BE2C (cell line): ENCODE measurements at regions not wholly inside any gene's neighbourhood (a gene's known extent, or its start where the extent isn't known, plus 50 kb on each side); places are given as distances from the start of the nearest gene placed in this dataset.
"Not testable (repeated sequence)": the region's sequence is repeated elsewhere in the genome, so short reads cannot be mapped to it uniquely, and the experiment has no call there.

Experiments
- DNase-seq: peaks from one replicate; pipeline ENCODE4 v3.0.0-alpha.2; 2020
- H3K27me3 ChIP-seq: fragments of 250-450 bp; sonication (Bioruptor Pico); 2 replicates; pipeline ENCODE4 v1.5.1; 2020; ENCODE audit warnings: mild to moderate bottlenecking
- H3K36me3 ChIP-seq: fragments of 250-450 bp; sonication (Bioruptor Pico); 2 replicates; pipeline ENCODE4 v1.5.1; 2020; ENCODE audit warnings: mild to moderate bottlenecking
- H3K4me1 ChIP-seq: fragments of 250-450 bp; sonication (Bioruptor Pico); 2 replicates; pipeline ENCODE4 v1.5.1; 2020
- H3K4me3 ChIP-seq: 2 replicates; pipeline ENCODE4 v1.5.1; 2011; ENCODE audit warnings: low read depth, low read length
- H3K9me3 ChIP-seq: fragments of 250-450 bp; sonication (Bioruptor Pico); 2 replicates; pipeline ENCODE4 v1.5.1; 2020
- TF ChIP-seq, protein P1 (sequence below): IDR thresholded peaks from 2 replicates; pipeline ENCODE4 v1.5.1; 2012; ENCODE audit warnings: mild to moderate bottlenecking, low read depth, low read length

DNA sequence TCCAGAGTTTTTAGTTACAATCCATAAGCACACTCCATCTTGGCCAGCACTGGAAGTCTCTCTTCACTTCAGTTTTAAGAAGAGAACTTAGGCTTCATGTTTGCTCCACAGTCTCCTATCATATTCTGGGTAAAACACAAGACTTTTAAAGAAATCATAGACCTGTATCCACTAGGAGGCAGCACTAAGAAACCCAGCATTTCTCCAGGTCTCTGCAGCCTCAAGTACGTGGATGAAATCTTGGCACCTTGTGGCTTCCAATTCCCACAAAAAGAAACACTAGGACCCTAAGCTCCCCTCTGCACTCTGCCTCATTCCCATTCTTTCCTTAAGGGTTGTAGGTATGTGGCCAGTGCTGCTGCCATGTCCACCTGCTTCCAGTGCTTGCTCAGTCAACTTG, 367.3 kb upstream of the CASK start:
- H3K9me3 ChIP-seq: no peaks in the 10 kb centered on the region
- TF ChIP-seq, protein P1, sequence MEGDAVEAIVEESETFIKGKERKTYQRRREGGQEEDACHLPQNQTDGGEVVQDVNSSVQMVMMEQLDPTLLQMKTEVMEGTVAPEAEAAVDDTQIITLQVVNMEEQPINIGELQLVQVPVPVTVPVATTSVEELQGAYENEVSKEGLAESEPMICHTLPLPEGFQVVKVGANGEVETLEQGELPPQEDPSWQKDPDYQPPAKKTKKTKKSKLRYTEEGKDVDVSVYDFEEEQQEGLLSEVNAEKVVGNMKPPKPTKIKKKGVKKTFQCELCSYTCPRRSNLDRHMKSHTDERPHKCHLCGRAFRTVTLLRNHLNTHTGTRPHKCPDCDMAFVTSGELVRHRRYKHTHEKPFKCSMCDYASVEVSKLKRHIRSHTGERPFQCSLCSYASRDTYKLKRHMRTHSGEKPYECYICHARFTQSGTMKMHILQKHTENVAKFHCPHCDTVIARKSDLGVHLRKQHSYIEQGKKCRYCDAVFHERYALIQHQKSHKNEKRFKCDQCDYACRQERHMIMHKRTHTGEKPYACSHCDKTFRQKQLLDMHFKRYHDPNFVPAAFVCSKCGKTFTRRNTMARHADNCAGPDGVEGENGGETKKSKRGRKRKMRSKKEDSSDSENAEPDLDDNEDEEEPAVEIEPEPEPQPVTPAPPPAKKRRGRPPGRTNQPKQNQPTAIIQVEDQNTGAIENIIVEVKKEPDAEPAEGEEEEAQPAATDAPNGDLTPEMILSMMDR: no peak
- DNase-seq: no peak

GRCh38 chrX:42289492-42290385, 366.4 kb upstream of the CASK start:
- no peak for DNase-seq
- TF ChIP-seq, protein P1: no peak
- no peaks in the 10 kb centered on the region for H3K9me3 ChIP-seq
- no peaks in the 10 kb centered on the region for H3K36me3 ChIP-seq
- H3K27me3 ChIP-seq: no peaks in the 10 kb centered on the region
- H3K4me3 ChIP-seq: no peak overlapping the region
- H3K4me1 ChIP-seq: no peaks in the 10 kb centered on the region

More for the DNA sequence above, 367.3 kb upstream of the CASK start:
- H3K4me3 ChIP-seq: no peak overlapping the region
- no peaks in the 10 kb centered on the region for H3K36me3 ChIP-seq
- no peaks in the 10 kb centered on the region for H3K27me3 ChIP-seq
- H3K4me1 ChIP-seq: no peaks in the 10 kb centered on the region

GRCh38 chrX:42285681-42286080, 362.3 kb upstream of the CASK start:
- H3K9me3 ChIP-seq, H3K4me1 ChIP-seq, H3K36me3 ChIP-seq, H3K4me3 ChIP-seq, DNase-seq, H3K27me3 ChIP-seq: not testable (repeated sequence)

GRCh38 chrX:42276982-42277690, 353.8 kb upstream of the CASK start:
- TF ChIP-seq, protein P1: no peak
- H3K36me3 ChIP-seq: no peaks in the 10 kb centered on the region
- H3K4me3 ChIP-seq: no peak overlapping the region
- H3K4me1 ChIP-seq: no peaks in the 10 kb centered on the region
- H3K27me3 ChIP-seq: no peaks in the 10 kb centered on the region
- no peak for DNase-seq
- H3K9me3 ChIP-seq: no peaks in the 10 kb centered on the region

GRCh38 chrX:42274151-42274550, 350.8 kb upstream of the CASK start:
- Histone ChIP-seq H3K4me1 (no peaks in the 10 kb centered on the region), H3K36me3 (no peaks in the 10 kb centered on the region), H3K9me3 (no peaks in the 10 kb centered on the region), H3K27me3 (no peaks in the 10 kb centered on the region), H3K4me3 (no peak overlapping the region)
- no peak for DNase-seq
- TF ChIP-seq, protein P1: no peak

GRCh38 chrX:42273387-42273786, 350.0 kb upstream of the CASK start:
- H3K36me3 ChIP-seq: no peaks in the 10 kb centered on the region
- no peaks in the 10 kb centered on the region for H3K4me1 ChIP-seq
- DNase-seq: no peak
- H3K9me3 ChIP-seq: no peaks in the 10 kb centered on the region
- no peaks in the 10 kb centered on the region for H3K27me3 ChIP-seq
- TF ChIP-seq, protein P1: no peak
- no peak overlapping the region for H3K4me3 ChIP-seq
